NCI-H146 (cell line): ENCODE measurements at regions not wholly inside any gene's neighbourhood (a gene's known extent, or its start where the extent isn't known, plus 50 kb on each side); places are given as distances from the start of the nearest gene placed in this dataset.

ENCODE experiments used
- DNase-seq: peaks from one replicate; lab custom pipeline; 2025; lab: John Stamatoyannopoulos, UW

- peak; percentile 1 for DNase-seq
These were observed 88.6 kb upstream of the E2F3 start for GRCh38 chr6:20313051-20313450.

DNA sequence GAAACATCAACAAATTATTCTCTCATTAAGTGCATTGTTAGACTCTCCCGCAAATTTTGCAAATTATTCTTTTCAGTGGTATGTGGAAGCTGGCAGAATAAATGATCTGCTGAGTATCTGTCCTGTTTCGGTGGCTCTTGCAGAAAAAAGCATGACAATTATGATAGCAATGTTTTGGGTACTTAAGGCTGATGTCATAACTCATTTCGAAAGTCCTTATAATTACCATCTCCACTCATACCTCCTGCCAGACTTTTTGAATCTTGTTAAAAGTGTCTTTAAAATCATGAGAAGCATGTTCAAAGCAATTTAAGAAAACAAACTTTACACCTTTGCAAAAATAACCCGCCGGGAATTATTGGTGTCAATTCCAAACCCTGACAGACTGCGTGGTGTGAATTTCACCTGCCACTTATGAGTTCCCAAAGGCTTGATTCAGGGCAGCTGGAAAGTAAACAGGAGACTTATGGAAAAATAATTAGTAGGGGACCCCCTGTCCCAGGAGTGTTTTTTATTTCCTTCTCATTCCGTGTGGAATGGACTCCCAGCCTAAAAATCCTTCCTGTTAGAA is 87.6 kb upstream of the E2F3 start:
- DNase-seq: no peak

- DNase-seq: no peak
These were observed 86.5 kb upstream of the E2F3 start for GRCh38 chr6:20314866-20315845.

DNA sequence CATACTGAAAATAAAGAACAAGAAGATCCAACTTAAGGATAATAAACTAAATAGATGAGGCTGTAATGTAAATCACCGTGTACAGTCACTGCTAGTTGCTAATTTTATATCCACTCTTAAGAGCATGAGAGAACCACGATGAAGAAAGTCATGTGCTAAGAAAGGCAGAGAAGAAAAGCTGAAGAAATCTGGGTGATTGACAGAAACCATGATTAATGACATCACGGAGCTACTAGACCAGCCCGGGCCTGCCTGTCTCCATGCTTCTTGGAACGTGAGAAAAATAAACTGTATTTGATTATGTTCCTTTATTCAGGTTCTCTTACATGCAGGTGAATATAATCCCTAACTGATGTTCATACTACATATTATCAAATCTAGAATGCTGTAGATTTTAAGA is 84.2 kb upstream of the E2F3 start:
- DNase-seq: no peak

DNA sequence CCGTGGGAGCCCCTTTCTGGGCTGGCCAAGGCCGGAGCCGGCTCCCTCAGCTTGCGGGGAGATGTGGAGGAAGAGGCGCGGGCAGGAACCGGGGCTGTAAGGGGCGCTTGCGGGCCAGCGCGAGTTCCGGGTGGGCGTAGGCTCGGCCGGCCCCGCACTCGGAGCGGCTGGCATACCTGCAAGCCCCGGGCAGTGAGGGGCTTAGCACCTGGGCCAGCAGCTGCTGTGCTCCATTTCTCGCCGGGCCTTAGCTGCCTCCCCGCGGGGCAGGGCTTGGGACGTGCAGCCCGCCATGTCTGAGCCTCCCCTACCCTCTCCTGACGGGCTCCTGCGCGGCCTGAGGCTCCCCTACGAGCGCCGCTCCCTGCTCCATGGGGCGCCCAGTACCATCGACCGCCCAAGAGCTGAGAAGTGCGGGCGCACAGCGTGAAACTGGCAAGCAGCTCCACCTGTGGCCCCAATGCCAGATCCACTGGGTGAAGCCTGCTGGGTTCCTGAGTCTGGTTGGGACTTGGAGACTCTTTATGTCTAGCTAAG is 82.8 kb upstream of the E2F3 start:
- DNase-seq: no peak

DNA sequence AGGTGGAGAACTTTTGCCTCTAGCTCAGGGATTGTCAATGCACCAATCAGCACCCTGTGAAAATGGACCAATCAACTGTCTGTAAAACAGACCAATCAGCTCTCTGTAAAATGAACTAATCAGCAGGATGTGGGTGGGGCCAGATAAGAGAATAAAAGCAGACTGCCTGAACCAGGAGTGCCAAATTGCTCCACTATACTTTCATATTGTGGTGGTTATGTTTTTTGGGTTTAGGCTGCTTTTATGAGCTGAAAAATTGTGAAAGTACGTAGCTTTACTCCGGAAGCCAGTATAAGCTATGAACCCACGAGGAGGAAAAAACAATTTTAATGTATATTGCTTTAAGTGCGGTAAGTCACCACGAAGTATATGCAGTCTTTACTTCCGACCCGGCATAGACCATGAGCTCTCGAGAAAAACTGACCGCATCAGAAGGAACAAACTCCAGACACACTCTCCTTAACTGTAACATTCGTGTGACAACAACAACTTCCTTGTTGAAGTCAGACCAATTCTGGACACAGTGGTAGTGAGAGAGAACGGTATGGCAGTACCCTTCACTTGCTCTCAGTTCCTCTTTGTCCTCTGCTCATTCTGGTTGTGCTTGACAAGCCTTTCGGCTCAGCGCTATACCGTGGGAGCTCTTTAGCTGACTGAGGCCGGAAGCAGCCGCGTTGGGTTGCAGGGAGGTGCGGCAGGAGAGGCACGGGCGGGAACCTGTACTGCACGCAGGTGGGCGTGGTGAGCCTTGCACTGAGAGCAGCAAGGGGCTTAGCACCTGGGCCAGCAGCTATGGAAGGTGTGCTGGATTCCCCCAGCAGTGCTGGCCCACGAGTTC is 81.9 kb upstream of the E2F3 start:
- no peak for DNase-seq

- no peak for DNase-seq
These were observed 75.8 kb upstream of the E2F3 start for GRCh38 chr6:20325641-20326421.

- no peak for DNase-seq
These were observed 75.3 kb upstream of the E2F3 start for GRCh38 chr6:20326422-20326728.

DNA sequence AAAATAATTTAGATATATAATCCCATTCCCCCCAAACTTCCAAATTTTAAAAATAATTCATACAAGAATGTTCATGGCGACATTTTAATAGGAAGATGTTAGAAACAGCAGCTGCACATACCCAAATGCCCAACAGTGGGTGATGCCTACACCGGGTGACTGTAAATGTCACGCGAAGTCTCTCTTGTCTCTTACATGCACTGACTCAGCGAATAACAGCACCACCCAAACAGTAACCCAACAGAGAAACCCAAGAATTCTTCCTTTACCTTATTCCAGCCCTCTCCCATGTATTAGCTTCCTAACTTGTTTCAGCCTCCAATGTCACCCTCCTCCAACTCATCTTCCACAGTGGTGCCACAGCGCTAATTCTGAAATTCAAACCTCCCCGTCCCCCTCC is 74.5 kb upstream of the E2F3 start:
- no peak for DNase-seq

DNA sequence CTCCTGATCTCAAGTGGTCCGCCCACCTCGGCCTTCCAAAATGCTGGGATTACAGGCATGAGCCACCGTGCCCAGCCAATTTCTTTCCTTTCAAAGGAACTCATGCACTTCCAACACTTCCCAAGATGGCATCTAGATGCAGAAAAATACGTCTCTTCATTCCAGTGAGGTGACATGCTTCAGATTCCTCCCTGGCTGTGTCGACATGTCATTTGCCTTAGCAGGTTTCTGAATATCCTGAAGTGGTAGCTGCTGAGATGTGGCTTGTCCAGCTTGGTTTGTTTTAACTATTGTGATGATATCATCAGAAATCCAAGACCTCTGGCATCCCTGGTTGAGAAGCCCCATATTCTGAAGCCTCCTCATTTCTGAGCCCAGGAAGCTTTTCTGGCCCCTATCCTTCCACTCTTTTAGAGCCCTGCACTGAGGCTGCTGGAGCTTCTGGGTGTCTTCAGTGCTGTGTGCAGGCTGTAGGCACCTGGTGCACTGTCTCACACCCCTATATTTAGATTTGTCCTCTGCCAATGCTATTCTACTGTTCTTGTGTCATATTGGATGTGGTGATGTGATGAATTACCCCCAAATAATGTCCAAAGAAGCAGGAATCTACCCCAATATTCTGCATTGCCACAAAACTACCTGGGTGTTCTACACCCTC is 73.3 kb upstream of the E2F3 start:
- DNase-seq: no peak

GRCh38 chr6:20328924-20329300 is 72.8 kb upstream of the E2F3 start:
- DNase-seq: no peak

DNA sequence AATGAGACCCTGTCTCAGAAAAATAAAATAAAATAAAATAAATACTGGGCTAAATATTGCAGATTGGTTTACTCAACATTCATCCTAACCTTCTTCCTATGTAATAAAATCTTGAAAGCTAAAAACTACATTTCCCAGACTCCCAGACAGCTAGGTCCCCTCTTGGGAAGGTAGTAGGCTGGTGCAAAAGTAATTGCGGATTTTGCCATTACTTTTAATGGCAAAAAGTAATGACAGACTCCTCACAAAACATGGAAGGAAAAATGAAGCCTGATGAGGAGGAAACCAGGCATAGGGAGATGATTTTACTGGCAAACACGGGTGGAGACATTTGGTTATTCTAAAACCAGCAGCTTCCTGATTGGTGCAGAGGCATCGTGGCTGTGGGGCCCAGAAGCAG is 70.6 kb upstream of the E2F3 start:
- DNase-seq: no peak

- no peak for DNase-seq
These were observed 70.1 kb upstream of the E2F3 start for GRCh38 chr6:20331625-20332024.

DNA sequence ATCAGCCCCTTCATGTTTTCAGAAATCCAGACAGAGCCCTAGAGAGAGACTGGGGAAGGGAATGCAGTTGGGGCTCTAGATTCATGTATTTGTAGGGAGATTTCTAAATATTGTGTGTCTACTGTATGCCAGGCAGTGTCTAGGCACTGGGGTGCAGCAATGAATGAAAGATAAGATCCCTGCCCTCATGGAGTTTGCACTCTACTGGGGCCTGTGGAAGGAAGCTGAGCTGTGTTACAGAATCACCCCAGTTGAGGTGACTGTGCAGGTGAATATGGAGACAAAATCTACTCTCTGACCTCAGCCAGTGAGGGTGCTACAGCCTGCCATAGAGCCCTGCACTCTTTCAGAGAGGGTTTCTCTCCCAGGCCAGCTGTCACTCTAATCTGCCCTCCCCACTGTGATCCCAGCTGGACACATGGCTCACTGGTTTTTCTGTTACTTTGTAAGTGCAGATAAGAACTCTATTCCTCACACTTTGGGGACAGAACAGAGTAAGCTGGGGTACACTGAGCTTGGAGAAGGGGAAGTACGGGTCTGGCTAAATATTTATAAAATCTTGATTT is 69.2 kb upstream of the E2F3 start:
- DNase-seq: peak; percentile 6

GRCh38 chr6:20333721-20334269 is 67.9 kb upstream of the E2F3 start:
- no peak for DNase-seq

GRCh38 chr6:20334334-20334733 is 67.3 kb upstream of the E2F3 start:
- DNase-seq: no peak

DNA sequence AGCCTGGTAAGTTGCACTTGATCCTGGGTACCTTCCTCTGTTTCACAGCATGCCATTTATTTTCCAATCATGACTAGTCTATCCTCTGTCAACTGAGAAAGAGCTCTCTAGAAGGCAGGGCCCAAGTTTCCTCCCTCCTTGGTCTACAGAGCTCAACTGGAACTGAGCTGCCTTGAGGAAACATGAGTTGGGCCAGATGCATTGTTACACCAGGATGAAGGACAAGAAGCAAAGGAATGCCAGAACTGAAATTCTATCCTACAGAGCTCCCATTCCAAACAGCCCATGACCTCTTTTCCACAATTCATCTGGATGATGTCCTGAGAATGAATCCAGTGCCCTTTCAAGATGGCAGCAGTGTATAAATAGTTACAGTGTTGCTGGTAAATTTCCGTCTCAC is 66.7 kb upstream of the E2F3 start:
- DNase-seq: no peak

DNA sequence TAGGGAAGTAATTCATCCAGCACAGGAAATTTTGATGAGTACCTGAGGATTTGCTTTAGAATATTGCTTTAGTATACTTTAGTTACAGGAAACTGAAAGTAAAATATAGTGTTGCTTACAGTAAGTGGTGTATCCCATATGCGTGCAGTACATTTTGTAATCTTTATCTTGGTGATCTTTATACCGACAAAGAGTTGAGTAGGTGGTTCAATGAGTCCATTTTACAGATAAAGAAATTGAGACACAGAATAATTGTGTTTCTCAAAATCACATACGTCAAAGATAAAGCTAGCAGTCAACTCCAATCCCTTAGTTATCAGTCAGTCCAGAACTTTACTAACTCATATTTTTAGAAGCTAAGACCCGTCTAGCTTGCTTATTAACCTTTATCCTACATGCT is 65.8 kb upstream of the E2F3 start:
- no peak for DNase-seq

GRCh38 chr6:20338156-20338555 is 63.5 kb upstream of the E2F3 start:
- DNase-seq: no peak

DNA sequence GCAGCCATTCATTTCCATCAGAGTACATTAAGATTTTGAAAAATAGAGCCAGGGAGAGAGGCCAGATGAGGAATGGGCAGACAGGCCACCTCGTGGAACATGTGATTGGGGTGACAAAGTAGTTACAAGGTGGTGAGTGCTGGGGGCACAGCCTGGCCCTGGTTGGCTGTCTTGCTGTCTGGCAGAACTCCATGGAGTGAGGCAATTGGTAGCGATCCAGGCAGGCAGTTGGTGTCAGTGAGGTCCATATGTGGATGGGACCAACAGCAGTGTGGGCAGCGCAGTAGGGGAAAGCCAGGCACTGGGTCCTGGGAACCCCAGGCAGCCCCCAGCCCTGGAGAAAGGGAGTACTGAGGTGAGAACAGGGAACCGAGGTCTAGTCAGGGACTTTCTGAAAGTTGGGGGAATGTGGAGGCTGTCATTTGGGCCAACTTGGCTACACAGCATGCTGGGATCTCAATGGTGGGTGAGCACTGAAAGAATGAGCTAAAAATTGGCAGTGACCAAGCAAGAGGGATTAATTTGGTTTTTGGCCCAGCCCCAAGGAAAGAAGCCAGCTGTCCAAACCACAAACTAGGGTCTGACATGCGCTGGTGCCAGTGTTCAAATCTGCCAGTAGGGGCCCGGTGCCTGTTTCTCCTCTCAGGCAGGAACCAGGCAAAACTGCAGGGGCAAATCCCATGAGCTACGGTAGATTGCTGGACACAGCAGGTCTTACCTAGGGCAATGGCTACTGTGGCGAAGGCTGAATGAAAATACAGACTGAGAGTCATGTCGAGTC is 61.4 kb upstream of the E2F3 start:
- DNase-seq: no peak
